SK-N-SH treated with all-trans-retinoic acid at 6 μM for 48 hours (cell line): ENCODE measurements at regions not wholly inside any gene's neighbourhood (a gene's known extent, or its start where the extent isn't known, plus 50 kb on each side); places are given as distances from the start of the nearest gene placed in this dataset.
"Not testable (repeated sequence)": the region's sequence is repeated elsewhere in the genome, so short reads cannot be mapped to it uniquely, and the experiment has no call there.

Experiments used
- CREB5 ChIP-seq: fragments of 250-450 bp; sonication (Bioruptor Pico); IDR thresholded peaks from 2 replicates; pipeline ENCODE4 v1.5.1; 2020; ENCODE audit warnings: low read depth, mild to moderate bottlenecking, moderate library complexity
- ESRRG ChIP-seq: fragments of 250-450 bp; sonication (Bioruptor Pico); IDR thresholded peaks from 2 replicates; pipeline ENCODE4 v1.6.1; 2021; ENCODE audit warnings: mild to moderate bottlenecking
- ZNF70 ChIP-seq: fragments of 450-650 bp; formaldehyde crosslinking; IDR thresholded peaks from 2 replicates; pipeline ENCODE4 v1.5.0; 2020; ENCODE audit warnings: mild to moderate bottlenecking, moderate library complexity

GRCh38 chr3:150123249-150123648, 152.6 kb upstream of the PFN2 start:
- not testable (repeated sequence) for TF ChIP-seq ZNF70 (CRISPR knock-in tag); ESRRG (CRISPR knock-in tag); CREB5
